Prostate gland (tissue), 2 donors: ENCODE measurements at regions not wholly inside any gene's neighbourhood (a gene's known extent, or its start where the extent isn't known, plus 50 kb on each side); places are given as distances from the start of the nearest gene placed in this dataset.

Experiments used
- DNase-seq: peaks from one replicate; pipeline ENCODE4 v3.0.0-alpha.2; 2019; ENCODE audit warnings: low spot score
- H3K27ac ChIP-seq, 2 donors: fragments of 200-600 bp; sonication (generic); 2 replicates each; pipeline ENCODE4 v1.5.1; 2017 to 2019
- H3K27me3 ChIP-seq: fragments of 200-600 bp; sonication (generic); replicated peaks from 2 replicates; pipeline ENCODE4 v1.5.1; 2019; ENCODE audit not compliant: insufficient read depth
- H3K36me3 ChIP-seq, 2 donors: fragments of 200-600 bp; sonication (generic); 1 replicate in 1 of 2; 2 replicates in 1 of 2; pipeline versions ENCODE4 v1.5.1 to v1.8.1; 2017 to 2019
- H3K4me1 ChIP-seq: fragments of 200-600 bp; sonication (generic); replicated peaks from 2 replicates; pipeline ENCODE4 v1.5.1; 2019
- H3K4me3 ChIP-seq, 2 donors: fragments of 200-600 bp; sonication (generic); 2 replicates each; pipeline ENCODE4 v1.5.1; 2017 to 2019
- H3K9me3 ChIP-seq: fragments of 200-600 bp; sonication (generic); 2 replicates; pipeline ENCODE4 v1.5.1; 2017
- CTCF ChIP-seq, 4 experiments: fragments of 200-600 bp in 2 of 4; fragments of 450-650 bp in 2 of 4; sonication (generic) in 2 of 4; IDR thresholded peaks; 1 replicate in 3 of 4; 2 replicates in 1 of 4; pipeline ENCODE4 v1.5.1; 2016 to 2019; ENCODE audit warnings: antibody characterized with exemption in 4 of 4, mild to moderate bottlenecking in 2 of 4, moderate library complexity in 2 of 4
- POLR2A ChIP-seq: fragments of 450-650 bp; IDR thresholded peaks from one replicate; pipeline ENCODE4 v1.6.1; 2016; ENCODE audit warnings: antibody characterized with exemption, mild to moderate bottlenecking
- POLR2AphosphoS5 ChIP-seq: sonication (generic); formaldehyde crosslinking; IDR thresholded peaks from one replicate; pipeline ENCODE4 v1.6.1; 2017; ENCODE audit warnings: antibody characterized with exemption
- WGBS: methylation state at CpG from one replicate; pipeline ENCODE4 v1.1.5; 2018; 5-methylcytosine and 5-hydroxymethylcytosine counted together
- intact Hi-C: fragments of 100-400 bp; cut with DNase I; formaldehyde crosslinking; loops from one replicate; pipeline ENCODE4 v1.14.2; 2022

GRCh38 chr6:78525976-78526375 lies 341.4 kb upstream of the IRAK1BP1 start:
- H3K36me3 ChIP-seq, result no peaks in the 10 kb centered on the region
- DNase-seq, result no peak
- intact Hi-C loops, result no loop called here
- H3K4me1 ChIP-seq, result no peaks in the 10 kb centered on the region
- H3K4me3 ChIP-seq, result no peak overlapping the region
- 50% methylated on average over 2 of the region's 2 CpGs for WGBS
- H3K27ac ChIP-seq, result no peak overlapping the region
- TF ChIP-seq POLR2AphosphoS5, result no peak
- no peak for TF ChIP-seq CTCF (IDR thresholded peaks at IDR 0.05)
- no peak for TF ChIP-seq POLR2A
- H3K9me3 ChIP-seq, result no peaks in the 10 kb centered on the region
- H3K27me3 ChIP-seq, result no peaks in the 10 kb centered on the region

GRCh38 chr6:78526432-78526831 lies 340.9 kb upstream of the IRAK1BP1 start:
- Histone ChIP-seq H3K27me3 (no peaks in the 10 kb centered on the region), H3K36me3 (no peaks in the 10 kb centered on the region), H3K4me1 (no peaks in the 10 kb centered on the region), H3K9me3 (no peaks in the 10 kb centered on the region), H3K4me3 (no peak overlapping the region), H3K27ac (no peak overlapping the region)
- DNase-seq, result no peak
- WGBS, result 76% methylated on average over 3 of the region's 3 CpGs
- intact Hi-C loops, result no loop called here
- TF ChIP-seq POLR2AphosphoS5 (no peak), CTCF (IDR thresholded peaks at IDR 0.05) (no peak), POLR2A (no peak)

- Histone ChIP-seq H3K27ac (no peak overlapping the region), H3K4me3 (no peak overlapping the region), H3K36me3 (no peaks in the 10 kb centered on the region), H3K4me1 (no peaks in the 10 kb centered on the region), H3K27me3 (no peaks in the 10 kb centered on the region), H3K9me3 (no peaks in the 10 kb centered on the region)
- whole genome bisulfite sequencing, result 44% methylated on average over 3 of the region's 3 CpGs
- intact Hi-C loops, result no loop called here
- TF ChIP-seq POLR2AphosphoS5, result no peak
- no peak for TF ChIP-seq POLR2A
- no peak for TF ChIP-seq CTCF (IDR thresholded peaks at IDR 0.05)
- no peak for DNase-seq
These were observed 338.4 kb upstream of the IRAK1BP1 start for GRCh38 chr6:78528926-78529325.

- no peaks in the 10 kb centered on the region for H3K4me1 ChIP-seq
- H3K27ac ChIP-seq, result no peak overlapping the region
- no peaks in the 10 kb centered on the region for H3K9me3 ChIP-seq
- no peak overlapping the region for H3K4me3 ChIP-seq
- H3K27me3 ChIP-seq, result no peaks in the 10 kb centered on the region
- no peak for DNase-seq
- no peaks in the 10 kb centered on the region for H3K36me3 ChIP-seq
- 47% methylated on average over 3 of the region's 3 CpGs for WGBS
- intact Hi-C loops, result no loop called here
- no peak for TF ChIP-seq POLR2A
- no peak for TF ChIP-seq CTCF (IDR thresholded peaks at IDR 0.05)
- no peak for TF ChIP-seq POLR2AphosphoS5
These were observed 337.1 kb upstream of the IRAK1BP1 start for GRCh38 chr6:78530208-78530607.

- no peaks in the 10 kb centered on the region for H3K27me3 ChIP-seq
These were observed 333.9 kb upstream of the IRAK1BP1 start for GRCh38 chr6:78533426-78533825.

More at GRCh38 chr6:78533426-78533825, 333.9 kb upstream of the IRAK1BP1 start:
- no peak for DNase-seq
- Histone ChIP-seq H3K4me1 (no peaks in the 10 kb centered on the region), H3K27ac (no peak overlapping the region), H3K36me3 (no peaks in the 10 kb centered on the region), H3K9me3 (no peaks in the 10 kb centered on the region), H3K4me3 (no peak overlapping the region)
- intact Hi-C loops, result no loop called here
- WGBS, result 79% methylated on average over 3 of the region's 3 CpGs
- TF ChIP-seq CTCF (IDR thresholded peaks at IDR 0.05), result no peak
- TF ChIP-seq POLR2AphosphoS5, result no peak
- no peak for TF ChIP-seq POLR2A
